NCI-H1436 treated with DMSO at 0.1 percent for 48 hours (cell line): ENCODE measurements at regions not wholly inside any gene's neighbourhood (a gene's known extent, or its start where the extent isn't known, plus 50 kb on each side); places are given as distances from the start of the nearest gene placed in this dataset.
"Not testable (repeated sequence)": the region's sequence is repeated elsewhere in the genome, so short reads cannot be mapped to it uniquely, and the experiment has no call there.

Source experiments
- DNase-seq: peaks from one replicate; lab custom pipeline; 2025; lab: John Stamatoyannopoulos, UW

- DNase-seq: not testable (repeated sequence)
Observed at GRCh38 chr22:47860907-47861306, 1098.5 kb downstream of the TBC1D22A start.

GRCh38 chr22:47859881-47860525, 1097.6 kb downstream of the TBC1D22A start:
- no peak for DNase-seq

- DNase-seq: no peak
Observed at GRCh38 chr22:47858773-47859306, 1096.4 kb downstream of the TBC1D22A start.

DNA sequence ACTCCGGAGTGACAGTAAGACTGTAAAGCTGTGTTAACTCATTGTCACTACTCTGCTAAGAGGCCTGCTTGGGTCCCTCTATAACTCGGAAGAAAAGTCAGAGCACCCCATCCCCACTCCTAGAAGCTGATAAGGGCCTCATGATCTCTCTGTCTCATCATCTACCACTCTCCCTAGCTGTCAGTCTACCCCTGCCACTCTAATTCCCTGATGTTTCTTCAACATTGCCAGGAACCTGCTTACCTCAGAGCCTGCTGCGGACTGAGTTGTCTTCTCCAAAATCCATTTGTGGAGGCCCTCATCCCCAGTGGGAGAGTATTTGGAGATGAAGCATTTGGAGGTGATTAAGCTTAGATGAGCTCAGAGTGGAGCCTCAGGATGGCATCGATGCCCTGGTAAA, 1092.2 kb downstream of the TBC1D22A start:
- DNase-seq: no peak

GRCh38 chr22:47854251-47854650, 1091.8 kb downstream of the TBC1D22A start:
- DNase-seq: no peak

DNA sequence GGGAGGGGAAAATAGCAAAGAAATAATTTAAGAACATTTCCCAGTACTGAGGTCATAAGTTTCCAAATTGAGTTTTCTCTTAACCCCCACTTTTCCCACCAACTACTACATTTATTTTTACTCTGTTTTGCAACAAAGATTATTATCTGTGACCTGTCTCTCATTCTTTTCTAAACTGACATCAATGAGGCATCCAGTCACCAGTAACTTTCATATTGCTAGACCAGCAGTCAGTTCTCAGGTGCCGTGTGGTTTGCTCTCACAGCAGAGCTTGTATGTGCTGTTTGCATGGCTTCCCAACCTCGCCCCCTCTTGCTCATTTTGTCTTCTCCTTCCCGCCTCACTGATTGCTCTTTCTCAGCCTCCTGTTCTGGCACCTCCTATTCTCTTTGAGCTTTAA, 1091.3 kb downstream of the TBC1D22A start:
- no peak for DNase-seq

- no peak for DNase-seq
Observed at GRCh38 chr22:47851586-47851985, 1089.1 kb downstream of the TBC1D22A start.

- no peak for DNase-seq
Observed at GRCh38 chr22:47850644-47851151, 1088.2 kb downstream of the TBC1D22A start.

DNA sequence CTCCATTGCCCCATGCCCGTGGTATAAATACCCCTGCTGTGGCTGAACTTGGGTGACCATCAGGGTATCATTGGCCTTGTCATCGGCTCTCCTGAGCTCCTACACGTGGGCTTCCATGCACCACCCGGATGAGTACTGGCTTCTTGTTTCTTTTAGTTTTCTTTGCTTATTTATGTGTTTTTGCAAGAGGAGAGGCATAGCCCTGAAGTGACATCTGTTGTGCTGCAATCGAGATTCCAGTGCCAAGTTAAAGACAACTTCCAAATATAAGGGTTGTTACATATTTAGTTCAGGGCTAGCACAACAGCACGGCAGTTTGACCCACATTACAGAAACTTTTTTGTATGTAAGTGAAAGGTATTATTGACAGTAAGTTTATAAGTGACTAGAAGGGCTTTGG, 1087.1 kb downstream of the TBC1D22A start:
- no peak for DNase-seq

- no peak for DNase-seq
Observed at GRCh38 chr22:47848184-47848920, 1085.9 kb downstream of the TBC1D22A start.

DNA sequence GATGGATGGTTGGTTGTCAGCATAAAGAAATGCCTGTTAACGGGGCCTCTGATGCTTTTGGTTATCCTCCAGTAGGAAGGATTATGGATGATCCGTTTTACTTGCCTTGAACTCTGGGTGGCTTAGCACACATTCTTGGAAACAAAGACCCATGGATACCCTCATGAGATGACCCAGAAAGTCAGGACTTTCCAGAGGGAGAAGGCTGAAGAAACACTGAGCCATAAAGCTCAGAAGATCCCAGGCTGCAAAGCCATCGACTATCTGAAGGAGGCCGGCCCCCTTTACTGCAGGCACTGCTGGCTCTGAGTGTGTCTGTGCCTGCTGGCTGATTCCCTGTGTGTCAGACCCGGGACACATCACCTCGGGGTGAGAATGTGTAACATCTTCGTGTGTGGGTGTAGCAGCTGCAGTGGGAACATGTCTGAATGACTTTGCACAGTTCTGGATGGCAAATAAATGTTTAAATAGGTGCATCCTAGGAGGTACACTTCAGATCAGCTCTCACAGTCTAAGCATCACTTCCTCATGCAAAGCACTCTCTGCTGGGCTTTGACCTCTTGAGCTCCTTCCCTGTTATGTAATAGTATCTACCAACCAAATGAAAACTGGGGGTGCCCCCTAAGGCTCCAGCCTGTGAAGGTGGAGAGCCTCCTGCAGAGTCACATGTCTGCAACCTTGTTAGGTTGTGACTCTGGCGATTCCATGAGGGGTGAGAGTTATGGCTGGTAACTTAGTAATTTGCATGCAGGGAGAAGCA, 1084.9 kb downstream of the TBC1D22A start:
- no peak for DNase-seq

- DNase-seq: no peak
Observed at GRCh38 chr22:47846206-47846605, 1083.8 kb downstream of the TBC1D22A start.

- no peak for DNase-seq
Observed at GRCh38 chr22:47842119-47842518, 1079.7 kb downstream of the TBC1D22A start.

- no peak for DNase-seq
Observed at GRCh38 chr22:47841156-47841555, 1078.7 kb downstream of the TBC1D22A start.

DNA sequence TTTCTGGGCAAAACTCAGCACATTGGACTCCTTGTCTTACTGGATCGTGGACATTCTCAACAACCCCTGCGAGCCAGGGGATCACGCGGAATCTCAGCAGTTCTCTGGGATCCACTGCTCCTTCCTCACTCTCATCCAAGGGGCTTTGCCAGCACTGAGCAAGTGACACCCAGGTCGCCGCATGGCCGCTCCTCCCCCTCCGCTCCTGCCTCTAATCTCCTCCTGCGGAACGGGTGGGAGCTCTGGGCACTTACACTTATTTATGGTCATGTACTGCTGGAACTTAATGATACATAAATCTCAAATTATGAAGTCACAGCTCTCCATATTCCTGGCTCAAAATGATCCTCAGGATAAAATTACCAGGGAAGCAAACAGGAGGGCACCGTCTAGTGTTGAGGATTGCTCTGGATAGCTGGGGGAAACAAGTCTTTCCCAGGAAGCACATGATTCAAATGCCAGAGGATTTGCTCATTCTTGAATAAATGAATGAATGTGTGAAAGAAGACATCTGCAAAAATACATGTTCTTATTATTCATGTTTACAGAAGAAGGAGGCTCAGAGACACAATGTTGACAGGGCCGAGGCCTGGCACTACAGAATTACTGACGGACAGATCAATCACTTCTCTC, 1077.3 kb downstream of the TBC1D22A start:
- DNase-seq: no peak

- no peak for DNase-seq
Observed at GRCh38 chr22:47837703-47838102, 1075.3 kb downstream of the TBC1D22A start.

GRCh38 chr22:47836957-47837356, 1074.5 kb downstream of the TBC1D22A start:
- DNase-seq: no peak

- no peak for DNase-seq
Observed at GRCh38 chr22:47835726-47836125, 1073.3 kb downstream of the TBC1D22A start.

DNA sequence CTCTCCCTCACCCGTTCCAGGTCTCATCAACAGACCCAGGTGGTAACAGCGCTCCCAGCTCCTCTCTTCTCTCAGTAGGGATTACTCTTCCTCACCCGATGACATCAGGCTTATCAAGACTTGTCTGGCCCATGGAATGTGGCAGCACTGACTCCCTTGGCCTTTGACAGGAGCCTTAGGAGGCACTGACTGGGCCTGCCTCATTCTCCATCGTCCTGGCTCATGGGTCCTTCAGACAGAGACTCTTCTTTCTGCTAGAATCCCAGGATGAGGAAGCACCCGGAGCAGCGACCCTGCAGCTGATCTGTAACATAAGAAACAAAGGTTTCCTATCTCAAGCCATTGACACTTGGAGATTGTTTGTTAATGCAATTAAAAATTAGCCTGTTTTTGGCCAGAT, 1063.6 kb downstream of the TBC1D22A start:
- DNase-seq: no peak

DNA sequence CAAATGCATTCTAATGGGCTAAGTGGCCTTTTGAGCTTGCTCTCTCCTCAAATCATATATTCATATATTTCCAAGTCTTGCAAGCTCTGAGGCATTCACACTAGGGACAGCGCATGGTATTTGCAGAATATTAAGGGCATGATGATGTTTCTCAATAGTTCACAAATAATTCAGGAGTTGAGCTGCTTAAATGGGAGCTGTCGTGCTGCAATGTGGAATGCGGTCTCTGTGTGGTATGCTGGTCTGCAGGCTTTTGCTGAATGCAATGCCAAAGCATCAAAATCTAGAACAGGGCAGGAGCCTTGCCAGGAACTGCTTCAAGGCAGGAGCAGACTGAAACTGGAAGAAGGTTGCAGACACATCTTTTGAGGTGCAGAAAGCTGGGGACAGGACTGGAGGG, 1060.0 kb downstream of the TBC1D22A start:
- DNase-seq: no peak

DNA sequence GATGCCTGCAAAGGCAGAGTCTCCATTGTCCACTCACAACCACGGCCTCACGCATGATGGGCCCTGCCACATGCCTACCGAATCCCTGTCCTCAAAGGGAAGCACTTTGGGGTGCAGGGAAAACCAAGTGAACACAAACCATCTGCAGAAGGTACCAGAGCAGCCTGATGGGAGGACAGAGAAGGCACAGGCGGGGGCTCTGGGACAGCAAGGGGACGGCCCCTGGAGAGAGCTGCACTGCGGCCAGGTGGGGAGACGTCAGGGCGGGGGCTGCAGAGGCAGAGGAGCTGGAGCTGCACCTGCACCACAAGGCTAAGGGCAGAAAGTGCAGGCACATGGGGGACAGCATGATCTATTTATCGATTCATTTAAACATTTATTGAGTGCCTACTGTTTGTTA, 1056.0 kb downstream of the TBC1D22A start:
- DNase-seq: no peak

- DNase-seq: no peak
Observed at GRCh38 chr22:47817380-47817779, 1054.9 kb downstream of the TBC1D22A start.
